GM21423 (cell line): ENCODE measurements at regions not wholly inside any gene's neighbourhood (a gene's known extent, or its start where the extent isn't known, plus 50 kb on each side); places are given as distances from the start of the nearest gene placed in this dataset.

Experiments used
- ATAC-seq: cut with Tn5 transposase; IDR thresholded peaks from one replicate; pipeline ENCODE4 v1.9.1; 2021; ENCODE audit warnings: mild to moderate bottlenecking, moderate library complexity; ENCODE audit not compliant: unreplicated experiment

DNA sequence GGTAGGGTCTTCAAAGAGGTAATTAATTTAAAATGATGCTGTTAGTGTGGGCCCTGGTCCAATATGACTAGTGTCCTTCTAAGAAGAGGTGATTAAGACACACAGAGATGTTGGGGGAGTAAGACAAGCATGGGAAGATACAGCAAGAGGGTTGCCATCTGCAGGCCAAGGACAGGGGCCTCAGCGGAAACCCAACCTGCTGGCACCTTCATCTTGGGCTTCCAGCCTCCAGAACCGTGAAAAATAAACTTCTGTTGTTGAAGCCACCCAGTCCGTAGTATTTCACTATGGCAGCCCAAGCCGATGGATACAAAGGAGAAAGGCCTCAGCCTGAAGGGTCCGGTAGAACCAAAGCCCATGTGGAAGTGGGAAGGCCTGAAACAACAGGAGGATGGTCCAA is 161.7 kb upstream of the UBE2E1 start:
- ATAC-seq: no peak

DNA sequence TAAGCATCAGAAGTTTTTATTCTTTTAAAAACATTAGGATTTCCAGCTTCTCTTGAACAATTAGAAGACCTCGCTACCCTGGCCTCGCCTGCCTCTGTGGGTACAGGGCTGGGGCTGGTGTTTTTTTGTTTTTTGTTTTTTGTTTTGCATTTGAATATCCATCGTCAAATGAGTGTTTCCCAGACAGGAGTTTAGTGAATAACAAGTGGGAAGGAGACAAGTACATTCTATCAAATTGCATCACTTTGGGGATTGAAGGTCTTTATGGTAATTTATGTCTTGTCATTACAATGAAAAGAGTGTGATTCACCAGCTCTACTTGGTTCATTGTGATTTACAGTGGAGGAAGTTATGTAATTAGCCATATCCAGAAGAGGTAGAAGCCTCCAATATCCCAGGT is 161.1 kb upstream of the UBE2E1 start:
- ATAC-seq: no peak

DNA sequence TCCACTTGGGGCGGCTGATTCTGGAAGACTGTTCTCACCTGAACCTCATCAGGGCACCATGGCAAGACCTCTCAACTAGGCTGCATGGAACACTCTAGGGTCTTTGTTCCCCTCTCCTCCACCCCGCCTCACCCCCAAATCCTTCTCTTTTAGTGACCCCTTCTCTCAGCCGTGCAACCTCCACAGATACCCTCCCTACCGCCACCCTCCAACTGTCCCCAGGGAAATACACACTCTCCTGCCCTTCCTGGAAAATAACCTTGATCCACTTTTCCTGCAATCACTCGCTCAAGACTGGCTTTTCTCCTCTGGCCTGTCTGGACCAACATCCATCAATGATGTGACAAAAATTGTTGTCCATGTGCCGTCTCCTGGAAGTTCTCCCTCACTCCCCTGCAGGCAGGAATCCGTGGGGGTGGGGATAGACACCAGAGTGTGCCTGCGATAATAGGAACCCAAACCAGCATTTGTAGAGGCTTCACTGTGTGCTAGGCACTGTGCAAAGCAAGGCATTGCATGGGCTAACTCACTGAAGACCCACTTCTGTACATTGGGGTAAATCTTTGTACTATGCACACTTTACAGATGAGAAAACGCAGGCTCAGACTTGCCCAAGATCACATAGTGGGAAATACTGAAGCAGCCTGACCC is 160.1 kb upstream of the UBE2E1 start:
- no peak for ATAC-seq

GRCh38 chr3:23646184-23646920 is 159.4 kb upstream of the UBE2E1 start:
- no peak for ATAC-seq

GRCh38 chr3:23647706-23648258 is 158.0 kb upstream of the UBE2E1 start:
- ATAC-seq: no peak

DNA sequence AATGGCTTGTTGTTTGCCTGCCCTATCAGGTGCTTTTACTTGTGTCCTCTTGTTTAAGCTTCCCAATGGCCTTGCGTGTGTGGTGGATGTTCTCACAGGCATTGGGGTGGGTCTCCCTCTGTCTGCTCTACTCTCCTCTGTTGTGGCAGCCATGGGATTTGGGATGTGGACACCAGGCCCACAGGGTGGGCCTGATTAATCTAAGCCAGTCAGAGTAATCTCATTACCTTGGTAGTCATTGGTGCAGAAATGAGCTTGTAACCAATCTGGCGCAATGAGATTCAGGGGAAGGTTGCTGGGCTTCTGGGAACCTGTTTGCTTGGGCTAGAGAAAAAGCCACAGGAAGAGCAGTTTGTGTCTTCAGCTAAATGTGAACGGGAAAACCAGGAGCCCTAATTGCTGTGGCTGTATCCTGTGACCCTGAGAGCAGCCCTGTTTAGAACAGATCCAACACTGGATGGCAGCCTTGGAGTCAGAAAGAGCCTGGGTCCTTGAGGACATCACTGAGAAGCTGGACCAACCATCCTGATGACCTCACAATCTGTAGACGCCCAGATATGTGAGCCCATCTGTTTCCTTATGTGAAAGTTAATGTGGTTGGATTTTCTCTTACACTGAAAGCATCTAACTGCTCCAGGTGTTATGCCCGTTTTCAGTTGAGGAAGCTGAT is 157.3 kb upstream of the UBE2E1 start:
- no peak for ATAC-seq

GRCh38 chr3:23648996-23649395 is 156.8 kb upstream of the UBE2E1 start:
- no peak for ATAC-seq

DNA sequence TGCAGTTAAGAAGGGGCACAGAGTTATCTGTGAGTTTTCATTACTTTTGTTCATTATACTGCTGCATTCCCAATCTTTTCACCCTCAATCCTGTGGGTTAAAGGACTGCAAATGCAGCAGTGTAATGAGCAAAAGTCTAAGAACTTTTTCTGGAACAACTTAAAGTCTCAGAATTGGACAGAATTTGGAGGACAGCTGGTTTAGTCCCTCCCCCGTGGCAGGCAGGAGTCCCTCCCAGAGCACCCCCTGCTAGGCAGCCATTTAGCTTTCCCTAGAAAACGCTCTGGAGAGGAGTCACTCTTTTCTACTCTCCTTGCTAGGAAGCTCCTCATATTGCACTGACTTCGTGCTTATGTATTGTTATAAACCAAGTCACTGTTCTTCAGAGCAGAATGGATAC is 156.3 kb upstream of the UBE2E1 start:
- ATAC-seq: no peak

- no peak for ATAC-seq
Measured at GRCh38 chr3:23650371-23651140, 155.2 kb upstream of the UBE2E1 start.

DNA sequence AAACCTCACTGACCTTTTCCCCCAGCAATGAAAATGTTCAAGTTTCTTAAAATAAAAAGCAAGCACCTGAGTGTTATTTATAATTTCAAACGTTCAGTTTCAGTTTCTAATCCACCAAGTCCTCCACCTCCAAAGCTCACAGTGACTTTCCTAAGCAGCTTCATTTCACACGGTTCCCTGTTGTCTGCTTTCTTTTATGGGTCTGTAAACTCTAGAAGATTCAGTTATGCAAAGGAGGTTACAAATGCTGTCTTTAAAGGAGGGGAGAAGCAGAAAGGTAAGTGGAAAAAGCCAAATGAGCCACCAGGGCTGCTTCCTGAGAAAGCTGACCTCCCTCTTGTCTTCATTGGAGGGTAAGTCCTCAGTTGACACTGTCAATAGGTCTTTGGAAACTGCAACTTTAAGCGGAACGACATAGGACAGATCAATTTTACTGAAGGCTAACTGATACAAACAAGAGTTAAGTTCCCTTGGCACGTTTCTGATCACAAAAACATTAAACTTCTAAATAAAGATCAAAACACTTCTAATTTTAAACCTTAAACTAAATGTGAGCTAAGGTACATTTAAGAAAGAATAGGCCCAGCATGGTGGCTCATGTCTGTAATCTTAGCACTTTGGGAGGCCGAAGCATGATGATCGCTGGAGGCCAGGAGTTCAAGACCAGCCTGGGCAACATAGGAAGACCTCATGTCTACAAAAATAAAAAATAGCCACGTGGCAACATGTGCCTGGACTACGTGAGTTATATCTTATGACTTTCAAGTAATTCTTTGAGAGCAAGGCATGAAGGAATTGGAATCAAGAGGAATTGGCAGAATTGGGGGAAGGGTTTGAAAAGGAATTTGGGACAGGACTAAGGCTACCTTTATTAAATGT is 151.9 kb upstream of the UBE2E1 start:
- peak; percentile 94 for ATAC-seq

DNA sequence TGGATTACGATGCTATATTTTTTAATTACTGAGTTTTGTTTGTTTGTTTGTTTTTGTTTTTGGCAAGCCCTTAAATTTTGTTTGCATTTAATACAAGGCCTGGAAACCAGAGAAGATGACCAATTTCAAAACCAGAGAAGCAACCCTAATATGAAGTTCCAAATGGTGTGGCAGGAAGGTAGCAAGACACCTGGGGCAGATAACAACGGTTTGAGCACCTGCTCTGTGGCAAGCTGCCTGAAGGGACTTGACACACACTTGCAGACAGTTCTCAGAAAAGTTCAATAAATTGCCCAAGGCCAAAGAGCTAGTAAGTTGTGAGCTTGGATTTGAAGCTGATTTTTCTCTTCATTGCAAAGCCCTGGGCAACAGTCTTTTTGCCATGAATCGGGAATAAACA is 151.2 kb upstream of the UBE2E1 start:
- ATAC-seq: peak; percentile 29

GRCh38 chr3:23655749-23656148 is 150.0 kb upstream of the UBE2E1 start:
- no peak for ATAC-seq

- no peak for ATAC-seq
Measured at GRCh38 chr3:23656199-23656598, 149.6 kb upstream of the UBE2E1 start.

DNA sequence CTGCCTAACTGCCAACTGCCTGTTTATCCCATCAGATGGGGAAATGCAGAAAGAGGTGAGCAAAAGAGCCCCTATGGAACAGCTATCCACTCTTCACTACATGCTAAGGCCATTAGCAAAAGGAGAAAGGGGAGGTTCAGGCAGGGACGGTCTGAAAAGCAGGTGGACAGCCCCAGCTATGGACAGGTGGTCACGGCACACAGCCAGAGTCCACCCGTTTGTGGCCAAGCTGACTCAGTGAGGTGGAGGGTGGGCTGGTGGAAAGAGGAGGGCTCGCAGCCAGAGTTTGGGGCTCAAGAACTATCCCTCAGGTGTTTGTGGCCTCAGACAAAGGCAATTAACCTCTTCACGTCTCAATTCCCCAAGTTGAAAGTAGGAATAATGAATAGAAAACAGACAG is 148.9 kb upstream of the UBE2E1 start:
- ATAC-seq: no peak

- no peak for ATAC-seq
Measured at GRCh38 chr3:23657647-23658046, 148.1 kb upstream of the UBE2E1 start.

- ATAC-seq: peak; percentile 73
Measured at GRCh38 chr3:23659274-23659673, 146.5 kb upstream of the UBE2E1 start.

GRCh38 chr3:23659840-23660430 is 145.8 kb upstream of the UBE2E1 start:
- ATAC-seq: no peak

- ATAC-seq: no peak
Measured at GRCh38 chr3:23662079-23662617, 143.6 kb upstream of the UBE2E1 start.

DNA sequence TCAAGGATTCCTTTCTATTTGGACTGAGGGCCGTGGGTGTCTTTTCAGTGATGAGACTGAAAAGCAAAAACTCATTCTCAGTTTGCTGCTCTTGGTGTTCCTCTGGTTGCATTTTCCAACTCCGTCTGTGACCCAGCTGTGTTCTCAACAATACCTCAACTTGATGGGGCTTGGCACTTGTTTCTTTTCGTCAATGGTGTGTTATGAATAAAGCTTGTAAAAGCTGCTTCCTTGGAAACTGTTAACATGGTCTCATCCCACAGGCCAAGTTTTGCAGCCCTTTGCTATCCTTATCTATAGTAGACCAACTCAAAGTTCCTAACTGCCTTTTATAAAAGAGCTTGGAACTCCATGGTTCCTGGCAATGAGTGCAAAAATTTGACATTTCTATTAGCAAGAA is 142.5 kb upstream of the UBE2E1 start:
- no peak for ATAC-seq
